Gastroesophageal sphincter (tissue), 4 donors: ENCODE measurements at regions not wholly inside any gene's neighbourhood (a gene's known extent, or its start where the extent isn't known, plus 50 kb on each side); places are given as distances from the start of the nearest gene placed in this dataset.

Experiments used
- ATAC-seq: fragments of 150-250 bp; one replicate; pipeline ENCODE4 v1.9.1; 2016; ENCODE audit warnings: mild to moderate bottlenecking, moderate library complexity
- H3K27ac ChIP-seq, 4 donors: fragments of 200-600 bp; sonication (generic) in 3 of 4; 1 replicate in 3 of 4; 2 replicates in 1 of 4; pipeline ENCODE4 v1.5.1; 2016 to 2019
- H3K27me3 ChIP-seq: fragments of 200-600 bp; sonication (generic); one replicate; pipeline ENCODE4 v1.5.1; 2019
- H3K36me3 ChIP-seq, 2 donors: fragments of 200-600 bp; sonication (generic); one replicate each; pipeline ENCODE4 v1.5.1; 2019; ENCODE audit warnings: control low read depth in 1 of 2
- H3K4me1 ChIP-seq, 3 donors: fragments of 200-600 bp; sonication (generic); 1 replicate in 2 of 3; 2 replicates in 1 of 3; pipeline ENCODE4 v1.5.1; 2016 to 2019; ENCODE audit warnings: control low read depth in 2 of 3
- H3K4me3 ChIP-seq, 2 donors: fragments of 200-600 bp; sonication (generic); one replicate each; pipeline ENCODE4 v1.5.1; 2019; ENCODE audit warnings: mild to moderate bottlenecking in 1 of 2, moderate library complexity in 1 of 2
- H3K9me3 ChIP-seq, 3 donors: fragments of 200-600 bp; sonication (generic); one replicate each; pipeline ENCODE4 v1.5.1; 2017 to 2019; ENCODE audit warnings: control low read depth in 2 of 3
- CTCF ChIP-seq, 4 experiments: fragments of 200-600 bp in 2 of 4; fragments of 450-650 bp in 2 of 4; sonication (generic) in 1 of 4; IDR thresholded peaks; one replicate each; pipeline ENCODE4 v1.5.1; 2017 to 2019; ENCODE audit warnings: antibody characterized with exemption in 4 of 4, mild to moderate bottlenecking in 2 of 4, moderate library complexity in 2 of 4
- EP300 ChIP-seq: sonication (generic); formaldehyde crosslinking; IDR thresholded peaks from one replicate; pipeline ENCODE4 v1.6.1; 2017; ENCODE audit warnings: antibody characterized with exemption, mild to moderate bottlenecking
- POLR2A ChIP-seq, 2 donors: fragments of 450-650 bp; IDR thresholded peaks; one replicate each; pipeline ENCODE4 v1.6.1; 2017; ENCODE audit warnings: antibody characterized with exemption in 2 of 2, mild to moderate bottlenecking in 2 of 2, moderate library complexity in 1 of 2
- POLR2AphosphoS5 ChIP-seq: sonication (generic); formaldehyde crosslinking; IDR thresholded peaks from one replicate; pipeline ENCODE4 v1.6.1; 2017; ENCODE audit warnings: antibody characterized with exemption
- WGBS, 2 donors: methylation state at CpG; one replicate each; pipeline ENCODE4 v1.1.5; 2018; ENCODE audit warnings: low coverage in 1 of 2; 5-methylcytosine and 5-hydroxymethylcytosine counted together
- small RNA-seq, 4 donors: library from RNA; depleted of rRNA; stranded (forward); fragments of <200 nt; gene quantifications; one replicate each; pipeline ENCODE3, GENCODE V24; 2016

GRCh38 chr1:24983006-24983680 lies 53.1 kb upstream of the RUNX3 start:
- Histone ChIP-seq H3K27me3 (peaks cover 11% of the 10 kb centered on the region), H3K27ac (no peak overlapping the region), H3K4me3 (no peak overlapping the region), H3K36me3 (no peaks in the 10 kb centered on the region), H3K9me3 (no peaks in the 10 kb centered on the region), H3K4me1 (no peaks in the 10 kb centered on the region)
- 63 to 73% methylated on average over 2 to 10 of the region's 12 CpGs for WGBS, 2 donors
- TF ChIP-seq POLR2A (IDR thresholded peaks at IDR 0.05) (no peak), EP300 (no peak), POLR2AphosphoS5 (no peak)
- no peak for ATAC-seq

- 78% methylated on average over 4 of the region's 11 CpGs; no CpG with 5 or more reads in 1 of the 2 donors for WGBS, 2 donors
- Histone ChIP-seq H3K4me1 (no peaks in the 10 kb centered on the region), H3K4me3 (no peak overlapping the region), H3K27ac (no peak overlapping the region), H3K36me3 (no peaks in the 10 kb centered on the region), H3K27me3 (peaks cover 13% of the 10 kb centered on the region), H3K9me3 (peaks cover 0 to 9% (median 0%) of the 10 kb centered on the region in 3 donors)
- no peak for ATAC-seq
- TF ChIP-seq POLR2A (IDR thresholded peaks at IDR 0.05) = no peak
- TF ChIP-seq POLR2AphosphoS5 = no peak
- TF ChIP-seq CTCF (IDR thresholded peaks at IDR 0.05) = no peak
- TF ChIP-seq EP300 = no peak
Measured at GRCh38 chr1:24981631-24982005, 51.5 kb upstream of the RUNX3 start.

GRCh38 chr1:24980836-24981630 lies 51.0 kb upstream of the RUNX3 start:
- Histone ChIP-seq H3K9me3 (peaks cover 0 to 15% (median 0%) of the 10 kb centered on the region in 3 donors), H3K4me1 (no peaks in the 10 kb centered on the region), H3K27ac (no peak overlapping the region), H3K4me3 (no peak overlapping the region), H3K27me3 (peaks cover 19% of the 10 kb centered on the region), H3K36me3 (no peaks in the 10 kb centered on the region)
- 80 to 91% methylated on average over 5 to 7 of the region's 13 CpGs for WGBS, 2 donors
- ATAC-seq = no peak
- TF ChIP-seq POLR2A (IDR thresholded peaks at IDR 0.05) (no peak), EP300 (no peak), POLR2AphosphoS5 (no peak), CTCF (IDR thresholded peaks at IDR 0.05) (no peak)

Small RNA genes lying in the stretch of these regions (small RNA-seq; reads per million reads assigned to genes)
- 0 reads per million in 4 donors for gene MIR4425
